GM18520 (cell line): ENCODE measurements at regions not wholly inside any gene's neighbourhood (a gene's known extent, or its start where the extent isn't known, plus 50 kb on each side); places are given as distances from the start of the nearest gene placed in this dataset.
"Not testable (repeated sequence)": the region's sequence is repeated elsewhere in the genome, so short reads cannot be mapped to it uniquely, and the experiment has no call there.

ENCODE experiments used
- ATAC-seq: cut with Tn5 transposase; IDR thresholded peaks from one replicate; pipeline ENCODE4 v1.9.1; 2021; ENCODE audit not compliant: unreplicated experiment

DNA sequence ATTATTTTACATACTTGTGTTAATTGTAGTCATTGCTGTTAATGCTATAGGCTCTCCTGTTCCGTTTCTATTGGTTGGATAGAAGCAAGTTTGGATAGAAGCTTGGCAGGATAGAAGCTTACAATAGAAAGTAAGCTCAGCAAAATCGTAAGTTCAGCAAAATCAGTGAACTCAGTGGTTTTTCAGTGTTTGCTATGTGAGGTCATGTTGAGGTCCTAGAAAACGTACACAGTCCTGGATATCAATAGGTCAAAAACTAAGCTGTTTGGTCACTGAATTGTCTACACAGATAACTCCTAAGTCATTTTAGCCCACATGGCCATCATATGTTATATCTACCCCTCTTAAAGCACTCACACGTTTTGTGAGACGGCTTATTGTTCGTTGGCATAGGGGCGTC lies 299.4 kb downstream of the MAN2A1 start:
- ATAC-seq = no peak

DNA sequence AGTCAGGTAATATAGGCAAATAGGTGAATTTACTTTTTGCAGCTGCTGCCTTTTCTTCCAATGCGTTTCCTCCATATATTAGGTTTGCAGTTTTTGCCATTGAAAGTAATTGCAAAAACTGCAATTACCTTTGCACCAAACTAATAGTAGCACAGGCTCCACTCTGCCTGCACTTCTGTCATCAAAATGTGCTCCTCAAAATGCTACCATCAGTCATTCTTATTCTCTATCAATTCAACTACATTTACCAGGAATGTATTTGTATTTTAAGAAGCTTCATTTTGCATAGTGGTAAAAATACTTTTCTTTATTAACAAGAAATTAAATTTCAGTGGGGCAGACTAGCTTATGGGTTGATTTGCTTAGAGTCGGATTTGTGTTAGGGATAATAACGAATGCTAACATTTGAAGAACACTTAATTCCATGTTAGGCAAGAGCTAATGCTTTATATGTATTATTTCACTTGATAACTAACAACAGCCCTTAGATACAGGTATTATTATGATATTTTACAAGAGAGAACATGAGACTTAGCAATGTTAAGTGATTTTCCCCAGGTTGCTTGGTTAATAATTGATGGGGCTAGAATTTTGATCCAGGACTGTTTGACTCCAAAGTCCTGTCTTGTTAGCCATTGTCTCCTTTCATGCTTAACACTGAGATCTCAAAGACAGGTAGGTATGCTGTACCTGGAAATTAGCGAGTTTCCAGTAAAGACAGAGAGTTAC lies 300.4 kb downstream of the MAN2A1 start:
- ATAC-seq = no peak

DNA sequence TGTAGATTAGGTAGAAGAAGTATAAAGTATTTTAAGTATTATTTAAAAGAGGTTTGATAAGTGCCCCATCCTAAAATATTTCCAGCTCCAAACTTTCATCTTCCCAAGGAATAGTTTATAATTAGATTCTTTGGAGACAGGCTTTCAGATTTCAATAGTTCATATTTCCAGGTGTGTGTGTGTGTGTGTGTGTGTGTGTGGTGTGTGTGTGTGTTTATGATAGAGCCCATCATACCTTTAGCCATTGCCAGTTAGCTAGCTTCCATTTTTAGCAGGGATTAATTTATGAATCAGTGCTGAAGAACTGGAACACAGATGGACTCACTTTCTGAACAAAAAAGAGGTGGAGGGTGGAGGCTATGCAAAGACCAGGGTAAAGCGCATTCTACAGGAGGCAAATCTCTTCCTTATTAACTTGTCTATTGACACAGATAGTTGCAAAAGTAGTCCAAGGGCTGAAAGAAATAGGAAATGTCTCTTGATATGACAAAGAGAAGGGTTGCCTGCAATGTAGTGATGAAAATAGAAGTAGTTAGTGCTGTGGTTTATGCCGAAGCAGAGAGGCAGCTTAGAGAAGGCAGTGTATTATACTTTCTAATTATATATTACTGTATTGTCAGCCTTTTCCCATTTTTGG lies 301.1 kb downstream of the MAN2A1 start:
- no peak for ATAC-seq

DNA sequence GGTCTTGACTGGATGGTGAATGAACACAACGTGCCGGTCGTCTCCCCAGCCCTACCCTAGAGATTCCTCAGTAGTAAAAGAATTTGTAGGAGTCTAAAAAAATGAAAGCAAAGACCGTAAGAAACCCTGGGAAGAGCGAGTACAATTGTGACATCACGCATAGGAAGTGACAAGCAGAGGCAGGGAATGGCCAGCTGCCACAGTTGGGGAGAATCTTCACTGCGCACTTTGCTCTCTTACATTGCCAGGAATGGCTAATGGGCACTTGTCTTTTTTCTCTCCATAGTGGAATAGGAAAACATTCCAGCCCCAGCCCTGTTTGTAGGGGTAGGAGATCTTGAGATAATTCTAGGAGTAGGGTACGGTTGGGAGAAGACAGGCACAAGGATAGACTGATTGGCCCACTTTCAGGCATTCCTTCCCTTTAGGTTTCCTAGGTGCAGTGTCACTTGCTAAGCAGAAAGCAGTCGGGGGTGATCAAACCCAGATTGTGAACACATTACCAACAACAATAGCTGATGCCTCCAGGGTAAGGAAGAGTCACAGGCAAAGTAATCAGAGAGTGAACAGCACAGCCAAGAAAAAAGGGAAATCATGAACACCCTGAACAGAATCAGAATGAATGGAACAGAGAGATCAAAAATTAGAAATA lies 302.7 kb downstream of the MAN2A1 start:
- ATAC-seq = no peak

DNA sequence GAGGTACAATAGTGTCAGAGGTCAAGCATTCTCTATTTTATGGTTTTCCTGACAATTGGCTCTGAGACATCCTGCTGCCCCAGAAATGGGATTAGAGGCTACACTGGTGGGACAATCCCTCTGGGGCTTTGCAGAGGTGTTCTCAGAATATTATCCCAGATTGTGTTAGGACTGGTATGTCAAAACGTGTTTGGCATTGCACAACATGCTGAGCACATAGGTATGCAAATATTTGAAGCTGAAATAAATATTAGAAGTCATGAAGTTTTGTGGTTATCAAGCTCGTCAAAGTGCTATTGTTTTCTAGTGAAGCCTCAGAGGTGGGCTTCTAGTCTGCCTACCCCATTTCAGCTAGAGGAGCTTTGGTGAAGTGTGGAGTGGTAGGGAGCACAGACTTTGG lies 304.4 kb downstream of the MAN2A1 start:
- ATAC-seq = no peak

DNA sequence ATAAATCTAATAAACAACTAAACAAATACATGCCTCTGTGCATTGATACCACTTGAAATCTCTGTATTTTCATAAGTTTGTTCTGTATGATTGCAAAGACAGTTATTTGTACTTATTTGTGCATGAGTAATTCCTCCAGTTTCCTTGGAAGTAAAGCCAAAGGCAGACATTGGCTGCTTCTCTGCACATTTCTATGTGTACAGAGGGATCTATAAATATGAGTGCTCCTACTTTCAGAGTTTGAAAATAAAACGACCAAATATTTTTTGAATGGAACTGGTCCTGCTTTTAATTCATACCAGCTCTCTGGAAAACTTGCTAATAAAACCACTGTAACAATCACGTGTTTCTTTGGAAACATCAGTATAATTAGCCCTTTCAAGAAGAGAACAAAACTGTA lies 306.5 kb downstream of the MAN2A1 start:
- no peak for ATAC-seq

DNA sequence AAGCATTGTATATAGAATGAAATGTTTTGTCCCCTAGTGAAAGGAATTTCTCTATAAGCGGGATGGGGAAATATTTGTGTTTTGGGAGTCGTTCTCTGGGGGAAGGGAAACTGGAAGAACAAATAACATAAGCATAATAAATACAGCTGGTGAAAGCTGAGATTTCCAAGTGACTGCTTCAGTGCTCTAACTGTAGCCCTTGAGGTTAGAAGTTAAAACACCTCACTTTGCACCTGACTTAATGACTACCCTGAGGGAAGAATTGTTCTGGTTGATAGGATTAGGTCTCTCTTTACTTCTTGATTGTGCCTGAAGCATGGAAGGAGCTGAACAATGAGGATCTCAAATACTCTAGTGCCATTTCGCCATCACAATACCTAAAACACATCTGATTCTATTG lies 307.4 kb downstream of the MAN2A1 start:
- ATAC-seq = no peak

DNA sequence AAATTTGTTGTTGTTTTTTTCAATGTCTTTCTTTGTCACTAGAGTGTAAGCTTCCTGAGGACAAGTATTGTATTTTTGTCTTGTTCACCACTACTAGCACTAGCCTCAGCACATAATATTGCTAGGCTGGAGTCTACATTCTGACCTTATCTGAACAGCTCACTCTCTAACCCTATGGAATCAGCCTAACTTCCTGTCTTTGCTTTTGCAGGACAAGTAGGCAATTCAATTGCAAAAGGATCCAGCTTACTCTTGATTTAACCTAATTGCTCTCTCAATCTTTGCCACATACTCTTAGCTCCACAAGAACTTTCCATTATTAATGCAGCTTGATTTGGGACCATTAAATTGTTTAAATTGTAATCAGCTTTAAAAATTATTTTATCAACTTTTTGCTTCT lies 308.5 kb downstream of the MAN2A1 start:
- ATAC-seq = no peak

DNA sequence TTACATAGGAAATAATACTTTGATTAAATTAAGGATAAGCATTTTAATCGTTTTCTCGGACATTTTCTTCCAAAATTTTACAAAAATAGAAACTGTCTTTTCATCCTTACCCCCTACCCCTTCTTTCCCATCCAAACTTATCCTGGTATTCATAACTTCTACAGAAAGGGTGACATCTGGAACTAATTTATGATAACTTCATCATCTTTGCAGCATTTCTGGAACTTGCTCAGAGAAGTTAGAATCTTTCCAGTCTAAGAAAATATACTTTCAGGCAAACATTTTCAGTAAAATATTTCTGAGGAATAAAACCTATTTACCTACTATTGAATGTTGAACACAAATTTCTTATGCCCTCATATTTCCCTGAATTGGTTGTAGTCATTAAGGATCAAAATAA lies 309.0 kb downstream of the MAN2A1 start:
- no peak for ATAC-seq

DNA sequence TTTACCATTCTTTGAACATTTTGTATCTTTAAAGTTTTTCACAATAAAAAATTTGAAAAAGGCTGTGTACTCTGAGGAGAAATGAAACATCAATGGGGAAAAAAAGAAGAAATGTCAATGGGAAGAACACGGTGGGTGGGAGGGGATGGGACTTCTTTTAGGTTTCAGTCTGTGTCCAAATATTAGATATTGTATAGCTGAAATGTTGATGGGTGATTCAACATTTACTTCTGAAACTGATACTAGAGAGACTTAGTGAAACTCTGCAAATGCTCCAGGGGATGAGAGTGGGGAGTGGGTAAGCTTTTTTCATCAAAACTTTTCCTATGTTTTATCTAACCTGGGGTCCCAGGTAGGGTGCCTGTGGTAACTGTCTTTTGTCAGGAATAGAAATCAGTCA lies 311.9 kb downstream of the MAN2A1 start:
- no peak for ATAC-seq

DNA sequence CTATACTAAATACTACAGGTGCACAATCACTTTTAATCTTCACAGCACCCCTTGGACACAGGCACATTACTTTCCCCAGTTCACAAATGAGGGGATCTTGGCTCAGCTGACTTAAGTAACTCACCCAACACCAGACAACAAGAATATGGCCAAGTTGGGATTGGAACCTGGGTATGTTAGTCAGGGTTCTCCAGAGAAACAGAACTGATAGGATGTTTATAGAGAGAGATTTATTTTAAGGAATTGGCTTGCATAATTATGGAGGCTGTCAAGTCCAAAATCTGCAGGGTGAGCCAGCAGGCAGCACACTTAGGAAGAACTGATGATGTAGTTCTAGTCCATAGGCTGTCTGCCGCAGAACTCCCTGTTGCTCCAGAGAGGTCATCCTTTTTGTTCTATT lies 312.9 kb downstream of the MAN2A1 start:
- no peak for ATAC-seq

DNA sequence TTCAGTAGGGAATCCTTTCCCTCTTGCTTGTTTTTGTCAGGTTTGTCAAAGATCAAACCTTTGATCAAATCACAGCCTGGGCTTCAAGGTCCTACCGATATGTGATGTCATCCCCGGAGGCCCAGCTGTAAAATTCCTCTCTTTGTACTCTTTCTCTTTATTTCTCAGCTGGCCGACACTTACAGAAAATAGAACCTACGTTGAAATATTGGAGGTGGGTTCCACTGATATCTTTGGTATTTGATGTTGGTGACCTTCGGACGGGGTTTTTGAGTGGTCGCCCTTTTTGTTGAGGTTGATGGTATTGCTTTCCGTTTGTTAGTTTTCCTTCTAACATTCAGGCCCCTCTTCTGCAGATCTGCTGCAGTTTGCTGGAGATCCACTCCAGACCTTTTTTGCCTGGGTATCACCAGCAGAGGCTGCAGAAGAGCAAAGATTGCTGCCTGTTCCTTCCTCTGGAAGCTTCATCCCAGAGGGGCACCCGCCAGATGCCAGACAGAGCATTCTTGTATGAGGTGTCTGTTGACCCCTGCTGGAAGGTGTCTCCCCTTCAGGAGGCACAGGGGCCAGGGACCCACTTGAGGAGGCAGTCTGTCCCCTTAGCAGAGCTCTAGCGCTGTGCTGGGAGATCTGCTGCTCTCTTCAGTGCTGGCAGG lies 316.3 kb downstream of the MAN2A1 start:
- ATAC-seq = not testable (repeated sequence)

DNA sequence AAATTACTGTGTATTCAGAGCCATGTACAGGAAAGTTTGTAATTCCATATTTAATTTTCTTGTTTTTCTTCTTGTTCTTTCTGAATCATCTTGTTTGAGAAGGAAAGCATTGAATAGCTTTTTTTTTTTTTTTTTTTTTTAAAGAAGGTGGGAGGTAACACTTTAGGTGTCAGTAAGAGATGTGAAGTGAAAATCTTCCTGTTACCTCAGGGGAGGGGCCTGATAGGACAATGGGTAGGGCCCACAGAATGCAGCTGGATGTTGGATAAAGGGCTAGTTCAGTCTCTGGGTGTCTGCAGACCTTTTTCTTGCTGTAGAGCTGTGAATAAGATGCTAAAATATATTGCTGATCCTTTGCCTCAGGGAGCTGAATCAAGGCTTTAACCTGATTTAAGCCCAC lies 317.4 kb downstream of the MAN2A1 start:
- ATAC-seq = no peak

DNA sequence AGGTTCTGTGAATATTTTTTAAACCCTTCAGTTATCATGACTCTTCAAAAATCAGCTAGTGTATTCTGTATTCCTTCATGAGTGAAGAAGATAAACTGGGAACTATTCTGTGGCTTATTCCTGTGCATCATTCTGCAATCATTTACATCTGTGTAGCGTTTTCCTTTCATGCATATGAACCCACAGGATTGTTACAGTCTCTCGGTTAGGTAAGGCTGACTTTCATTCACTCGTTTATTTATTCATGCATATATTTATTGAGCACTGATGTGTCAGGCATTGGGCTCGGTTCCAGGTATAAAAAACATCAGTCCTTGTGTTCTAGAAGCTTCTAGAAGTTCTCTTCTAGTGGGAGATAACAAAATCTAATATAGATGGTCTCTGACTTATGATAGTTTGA lies 318.4 kb downstream of the MAN2A1 start:
- no peak for ATAC-seq

DNA sequence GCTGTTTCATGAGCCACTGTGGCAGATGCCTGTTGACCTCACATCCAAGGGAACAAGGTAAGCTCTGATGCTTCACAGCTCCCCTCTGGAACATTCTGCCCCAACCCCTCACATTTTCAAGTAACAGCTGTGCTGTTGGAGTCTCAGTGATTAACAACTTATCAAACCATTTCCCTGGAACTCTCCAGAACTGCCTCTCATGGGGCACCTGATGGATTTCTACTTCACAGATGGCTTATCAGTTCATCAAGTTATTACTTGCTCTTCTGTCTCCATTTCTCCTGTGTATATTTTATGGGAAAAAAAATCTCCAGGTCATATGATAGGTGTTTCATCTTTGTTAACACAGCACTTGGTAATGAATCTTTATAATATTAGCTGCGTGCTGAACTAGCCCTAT lies 322.4 kb downstream of the MAN2A1 start:
- no peak for ATAC-seq

DNA sequence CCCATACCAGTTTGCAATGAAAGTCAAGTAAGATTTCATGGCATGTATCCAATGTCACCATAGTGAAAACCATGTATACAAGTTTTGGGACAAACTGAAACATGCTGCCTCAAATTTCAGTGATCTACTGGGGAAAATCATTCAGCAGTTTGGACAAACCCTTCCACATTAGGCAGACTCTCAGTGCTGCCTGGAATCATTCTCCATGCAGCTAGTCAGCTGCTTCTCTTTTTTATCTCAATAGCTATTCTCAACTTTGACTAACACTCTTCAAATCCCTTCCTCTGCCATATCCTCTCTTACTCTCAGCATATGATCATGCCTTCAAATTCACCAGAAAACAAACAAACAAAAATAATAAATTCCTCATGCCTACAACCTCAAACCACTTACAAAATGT lies 323.3 kb downstream of the MAN2A1 start:
- no peak for ATAC-seq

DNA sequence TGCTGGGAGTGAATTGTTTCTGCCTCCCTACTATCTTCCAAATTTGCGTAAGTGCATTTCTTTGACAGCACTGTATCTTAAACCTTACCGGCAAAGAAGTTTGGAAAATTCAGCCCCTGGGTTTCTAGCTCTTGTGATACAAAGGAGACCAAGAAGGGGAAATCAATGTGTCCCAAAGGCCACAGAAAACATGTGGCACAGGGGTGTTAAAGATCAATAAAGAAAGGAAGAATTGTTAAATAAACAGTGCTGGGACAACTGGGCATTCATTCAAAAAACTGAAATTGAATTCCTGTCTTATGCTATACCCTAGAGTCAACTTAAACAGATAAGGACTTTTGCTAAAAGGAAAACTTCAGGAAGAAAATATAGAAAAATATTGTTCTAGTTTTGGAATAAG lies 328.1 kb downstream of the MAN2A1 start:
- ATAC-seq = no peak

DNA sequence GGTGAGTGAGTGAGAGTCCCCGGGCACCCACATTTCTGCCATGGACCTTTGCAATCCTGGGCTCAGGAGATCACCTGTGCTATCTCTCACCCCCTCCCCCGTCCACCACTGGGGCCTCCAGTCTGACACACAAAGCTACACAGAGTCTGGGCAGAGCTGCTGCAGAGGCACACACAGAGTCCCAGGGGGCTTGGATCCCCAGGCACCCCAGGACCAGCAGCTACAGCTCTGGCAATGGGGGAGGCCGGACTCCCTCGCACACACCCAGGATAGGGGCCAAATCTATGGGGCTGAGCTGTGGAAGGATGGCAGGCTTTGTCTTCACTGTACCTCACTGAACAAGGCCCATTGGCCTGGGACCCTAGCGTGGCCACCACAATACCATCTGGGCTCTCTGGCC lies 328.8 kb downstream of the MAN2A1 start:
- no peak for ATAC-seq

DNA sequence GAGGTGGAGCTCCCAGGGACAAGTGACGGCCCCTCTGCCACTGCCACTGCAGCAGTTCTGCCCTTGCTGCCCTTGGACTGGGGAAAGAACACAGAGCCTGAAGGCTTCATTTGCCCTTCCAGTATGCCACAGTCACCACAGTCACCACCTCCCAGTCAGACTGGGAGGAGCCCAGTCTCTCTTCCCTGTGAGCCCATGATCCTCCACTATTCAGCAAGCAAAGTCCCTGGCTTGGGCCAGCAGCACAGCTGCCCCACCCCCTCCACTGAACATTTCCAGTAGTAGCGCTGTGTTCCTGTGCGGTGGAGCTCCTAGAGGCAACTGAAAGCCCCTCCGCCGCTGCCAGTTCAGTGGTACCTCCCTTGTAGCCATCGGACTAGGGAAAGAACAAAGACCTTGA lies 329.4 kb downstream of the MAN2A1 start:
- ATAC-seq = no peak

DNA sequence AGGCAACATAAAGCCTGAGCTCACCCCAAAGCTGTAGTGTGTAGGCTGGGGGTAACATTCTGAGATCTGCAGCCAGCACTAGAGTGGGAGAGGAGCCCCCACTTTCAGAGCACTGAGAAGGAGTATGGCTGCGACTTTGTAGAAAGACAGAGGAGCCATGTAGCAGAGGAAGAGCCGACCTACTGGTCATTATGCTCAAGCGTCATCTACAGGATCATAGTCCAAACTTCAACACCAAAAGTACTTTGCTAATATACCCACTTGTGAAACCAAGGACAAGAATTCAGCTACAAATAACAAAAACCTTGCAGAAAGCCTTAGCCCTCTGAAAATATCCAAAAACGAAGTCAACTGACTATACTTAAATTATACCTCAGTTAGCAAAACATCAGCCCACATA lies 330.1 kb downstream of the MAN2A1 start:
- ATAC-seq = no peak

DNA sequence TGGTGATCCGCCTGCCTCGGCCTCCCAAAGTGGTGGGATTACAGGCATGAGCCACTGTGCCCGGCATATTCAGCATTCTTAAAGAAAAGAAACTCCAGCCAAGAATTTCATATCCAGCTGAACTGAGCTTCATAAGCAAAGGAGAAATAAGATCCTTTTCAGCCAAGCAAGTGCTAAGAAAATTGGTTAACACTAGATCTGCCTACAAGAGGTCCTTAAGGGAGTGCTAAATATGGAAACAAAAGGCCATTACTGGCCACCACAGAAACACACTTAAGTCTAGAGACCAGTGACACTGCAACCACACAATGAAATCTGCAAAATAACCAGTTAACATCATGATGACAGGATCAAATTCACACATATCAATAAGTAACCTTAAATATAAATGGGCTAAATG lies 331.5 kb downstream of the MAN2A1 start:
- no peak for ATAC-seq

DNA sequence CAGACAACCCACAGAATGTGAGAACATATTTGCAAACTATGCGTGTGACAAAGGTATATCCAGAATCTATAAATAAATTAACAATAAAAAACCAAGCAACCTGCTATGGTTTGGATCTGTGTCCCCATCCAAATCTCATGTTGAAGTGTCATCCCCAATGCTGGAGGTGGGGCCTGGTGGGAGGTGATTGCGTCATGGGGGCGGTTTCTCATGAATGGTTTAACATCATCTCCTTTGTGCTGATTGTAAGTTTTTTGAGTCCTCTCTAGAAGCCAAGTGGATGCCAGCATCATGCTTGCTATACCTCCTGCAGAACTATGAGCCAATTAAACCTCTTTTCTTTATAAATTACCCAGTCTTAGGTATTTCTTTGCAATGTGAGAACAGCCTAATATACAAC lies 335.4 kb downstream of the MAN2A1 start:
- no peak for ATAC-seq
